HCT116 (cell line): ENCODE measurements at regions not wholly inside any gene's neighbourhood (a gene's known extent, or its start where the extent isn't known, plus 50 kb on each side); places are given as distances from the start of the nearest gene placed in this dataset.

Source experiments
- ATAC-seq: fragments of 200-7000 bp; cut with Tn5 transposase; 2 replicates; pipeline ENCODE4 v1.9.1; 2020; ENCODE audit warnings: mild to moderate bottlenecking, moderate library complexity
- BruUV-seq: library from RNA; stranded (reverse); fragments of 400-500 nt; replicated peaks from 2 replicates; lab custom pipeline; 2021; lab: Mats Ljungman, UMichigan
- CTCF ChIA-PET: fragments of 300-600 bp; sonication (Branson Sonifier 250); formaldehyde crosslinking; loops from one replicate; lab custom pipeline; 2021; ENCODE audit warnings: antibody characterized with exemption; lab: Charles Lee
- POLR2A ChIA-PET: fragments of 300-600, 350-600 bp; sonication (Branson Sonifier 250); formaldehyde crosslinking; loops from one replicate; lab custom pipeline; 2021; ENCODE audit warnings: antibody characterized with exemption; lab: Charles Lee
- RAD21 ChIA-PET, 2 experiments: fragments of 300-600 bp; sonication (Branson Sonifier 250); formaldehyde crosslinking; loops; one replicate each; lab custom pipeline; 2023; ENCODE audit warnings: low total read pairs in 2 of 2; ENCODE audit not compliant: uncharacterized antibody in 2 of 2, unreplicated experiment in 2 of 2, low non-redundant PET in 1 of 2; lab: Charles Lee
- DNase-seq: peaks from one replicate; pipeline ENCODE4 v3.0.0-alpha.2; 2010; ENCODE audit warnings: low read depth, low spot score
- H2AFZ ChIP-seq: fragments of 200-600 bp; shearing (Covaris generic), sonication (generic); 2 replicates; pipeline ENCODE4 v1.6.1; 2017; ENCODE audit warnings: low read depth, mixed run types, mixed read lengths, antibody characterized with exemption, low read length; ENCODE audit not compliant: poor library complexity, severe bottlenecking
- H3K27ac ChIP-seq: 2 replicates; pipeline ENCODE4 v1.5.1; 2012; ENCODE audit warnings: low read depth, low read length
- H3K27me3 ChIP-seq: fragments of 200-600 bp; sonication (generic); 2 replicates; pipeline ENCODE4 v1.6.1; 2016; ENCODE audit warnings: mixed run types, low read length, mixed read lengths; ENCODE audit not compliant: insufficient read depth
- H3K36me3 ChIP-seq, 2 experiments: fragments of 200-500 bp in 1 of 2; fragments of 200-600 bp in 1 of 2; sonication (Bioruptor generic) in 1 of 2; sonication (generic) in 1 of 2; 2 replicates each; pipeline versions ENCODE4 v1.5.1 to v1.6.1; 2014 to 2016; ENCODE audit warnings: low read length in 2 of 2, inconsistent platforms in 1 of 2, mixed read lengths in 1 of 2, mixed run types in 1 of 2; ENCODE audit not compliant: insufficient read depth in 2 of 2, control insufficient read depth in 1 of 2
- H3K4me1 ChIP-seq, 2 experiments: fragments of 200-600 bp in 1 of 2; sonication (generic) in 1 of 2; 2 replicates each; pipeline versions ENCODE4 v1.5.1 to v1.6.1; 2012 to 2017; ENCODE audit warnings: low read length in 2 of 2, inconsistent platforms in 1 of 2, mild to moderate bottlenecking in 1 of 2, mixed read lengths in 1 of 2, mixed run types in 1 of 2, moderate library complexity in 1 of 2; ENCODE audit not compliant: insufficient read depth in 2 of 2, control insufficient read depth in 1 of 2
- H3K4me2 ChIP-seq: fragments of 200-600 bp; sonication (generic); 2 replicates; pipeline ENCODE4 v1.6.1; 2017; ENCODE audit warnings: mixed run types, low read length, mixed read lengths
- H3K4me3 ChIP-seq, 2 experiments: fragments of 200-600 bp in 1 of 2; sonication (generic) in 1 of 2; replicated peaks in 1 of 2; 2 replicates each; pipeline ENCODE4 v1.5.1; 2011 to 2016; ENCODE audit warnings: low read length in 2 of 2, control low read depth in 1 of 2, low read depth in 1 of 2, mild to moderate bottlenecking in 1 of 2, mixed read lengths in 1 of 2, mixed run types in 1 of 2
- H3K79me2 ChIP-seq: fragments of 200-600 bp; sonication (generic); 2 replicates; pipeline ENCODE4 v1.6.1; 2017; ENCODE audit warnings: mild to moderate bottlenecking, mixed run types, low read length, moderate library complexity, mixed read lengths; ENCODE audit not compliant: insufficient read depth
- H3K9ac ChIP-seq: fragments of 200-600 bp; sonication (generic); 2 replicates; pipeline ENCODE4 v1.6.1; 2016; ENCODE audit warnings: low read length, mixed read lengths
- H3K9me2 ChIP-seq: fragments of 200-600 bp; sonication (generic), shearing (Covaris generic); 2 replicates; pipeline ENCODE4 v1.6.1; 2017; ENCODE audit warnings: mixed run types, mild to moderate bottlenecking, moderate library complexity; ENCODE audit not compliant: insufficient read depth
- H3K9me3 ChIP-seq, 2 experiments: fragments of 200-500 bp in 1 of 2; fragments of 200-600 bp in 1 of 2; sonication (Bioruptor generic) in 1 of 2; sonication (generic) in 1 of 2; 2 replicates each; pipeline ENCODE4 v1.6.1; 2014 to 2017; ENCODE audit warnings: low read length in 2 of 2, mixed read lengths in 2 of 2, inconsistent platforms in 1 of 2, low read depth in 1 of 2, mild to moderate bottlenecking in 1 of 2, mixed run types in 1 of 2, moderate library complexity in 1 of 2; ENCODE audit not compliant: control insufficient read depth in 1 of 2, insufficient read depth in 1 of 2
- H4K20me1 ChIP-seq: fragments of 200-600 bp; sonication (generic), shearing (Covaris generic); 2 replicates; pipeline ENCODE4 v1.6.1; 2017; ENCODE audit warnings: mixed run types, mild to moderate bottlenecking, moderate library complexity; ENCODE audit not compliant: insufficient read depth
- CBX3 ChIP-seq: IDR thresholded peaks from 2 replicates; pipeline ENCODE4 v1.6.1; 2012; ENCODE audit warnings: low read depth
- CEBPB ChIP-seq: IDR thresholded peaks from 2 replicates; pipeline ENCODE4 v1.6.1; 2012; ENCODE audit warnings: low read depth
- EGR1 ChIP-seq: IDR thresholded peaks from 2 replicates; pipeline ENCODE4 v1.6.1; 2012; ENCODE audit warnings: low read depth
- ELF1 ChIP-seq: IDR thresholded peaks from 2 replicates; pipeline ENCODE4 v1.6.1; 2012; ENCODE audit warnings: low read depth, borderline replicate concordance
- FOSL1 ChIP-seq: IDR thresholded peaks from 2 replicates; pipeline ENCODE4 v1.6.1; 2012; ENCODE audit warnings: low read depth
- JUND ChIP-seq: IDR thresholded peaks from 2 replicates; pipeline ENCODE4 v1.6.1; 2012
- POLR2A ChIP-seq: IDR thresholded peaks from 2 replicates; pipeline ENCODE4 v1.7.0; 2011; ENCODE audit warnings: borderline replicate concordance; ENCODE audit not compliant: insufficient read depth, insufficient read length; ENCODE audit errors: extremely low read depth
- POLR2AphosphoS5 ChIP-seq: IDR thresholded peaks from 2 replicates; pipeline ENCODE4 v1.6.1; 2011; ENCODE audit warnings: mild to moderate bottlenecking, low read depth, low read length, moderate library complexity
- RAD21 ChIP-seq: IDR thresholded peaks from 2 replicates; pipeline ENCODE4 v1.6.1; 2012; ENCODE audit warnings: low read depth, mild to moderate bottlenecking
- SIN3A ChIP-seq: IDR thresholded peaks from 2 replicates; pipeline ENCODE4 v1.6.1; 2012; ENCODE audit warnings: low read depth
- SP1 ChIP-seq: IDR thresholded peaks from 2 replicates; pipeline ENCODE4 v1.6.1; 2012; ENCODE audit warnings: low read depth
- SRF ChIP-seq: IDR thresholded peaks from 2 replicates; pipeline ENCODE4 v1.6.1; 2012; ENCODE audit warnings: low read depth
- TCF7L2 ChIP-seq: IDR thresholded peaks from 2 replicates; pipeline ENCODE4 v1.7.0; 2011; ENCODE audit warnings: borderline replicate concordance, inconsistent platforms; ENCODE audit not compliant: insufficient read depth, insufficient read length; ENCODE audit errors: extremely low read depth
- YY1 ChIP-seq: IDR thresholded peaks from 2 replicates; pipeline ENCODE4 v1.6.1; 2011; ENCODE audit warnings: low read length, low read depth, moderate library complexity, mild to moderate bottlenecking; ENCODE audit not compliant: insufficient replicate concordance; ENCODE audit errors: extremely low read depth
- ZFX ChIP-seq: fragments of 450-650 bp; IDR thresholded peaks from 2 replicates; pipeline ENCODE4 v1.6.1; 2017
- ZNF274 ChIP-seq: fragments of 200-500 bp; sonication (Bioruptor generic); IDR thresholded peaks from 2 replicates; pipeline ENCODE4 v1.6.1; 2014; ENCODE audit warnings: mild to moderate bottlenecking, low read depth, low read length, inconsistent platforms
- intact Hi-C: fragments of 100-400 bp; cut with micrococcal nuclease; formaldehyde crosslinking; loops from 2 replicates; pipeline ENCODE4 v1.10.0; 2022
- TF ChIP-seq, protein P1 (sequence below): IDR thresholded peaks from 2 replicates; pipeline ENCODE4 v1.6.1; 2011; ENCODE audit warnings: mild to moderate bottlenecking, low read length, moderate library complexity; ENCODE audit not compliant: insufficient replicate concordance; ENCODE audit errors: extremely low read depth
- TF ChIP-seq, protein P2 (sequence below): IDR thresholded peaks from 2 replicates; pipeline ENCODE4 v1.6.1; 2012; ENCODE audit warnings: low read depth
- TF ChIP-seq, protein P3 (sequence below): IDR thresholded peaks from 2 replicates; pipeline ENCODE4 v1.6.1; 2012
- TF ChIP-seq, protein P4 (sequence below): IDR thresholded peaks from 2 replicates; pipeline ENCODE4 v1.6.1; 2012

DNA sequence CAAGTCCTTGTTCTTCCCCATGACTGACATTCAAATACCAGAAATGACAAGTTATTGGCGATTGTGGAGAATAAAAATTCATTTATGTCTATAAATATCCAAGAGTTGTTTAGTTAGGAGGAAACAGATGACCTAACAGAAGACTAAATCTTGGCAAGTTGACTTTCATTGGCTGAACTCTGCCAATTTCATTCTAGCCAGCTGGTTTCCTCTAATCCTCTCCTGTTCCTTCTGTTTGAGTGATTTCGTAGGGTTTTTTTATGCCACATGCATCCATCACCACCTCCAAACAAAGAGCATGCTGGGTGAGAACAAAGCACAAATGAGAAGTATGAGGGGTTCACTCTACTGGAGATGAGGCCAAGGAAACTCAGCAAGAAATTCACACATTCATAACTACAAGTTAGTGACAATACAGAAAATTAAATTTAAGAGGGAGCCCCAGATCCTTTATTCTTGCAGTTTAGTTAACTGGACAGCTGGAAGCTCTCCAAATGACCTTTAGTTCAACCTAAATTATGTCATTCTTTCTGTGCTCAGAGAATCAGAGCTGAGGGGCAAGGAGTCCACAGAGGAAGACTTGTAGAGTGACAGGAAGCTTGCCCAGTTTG, 932.0 kb downstream of the TLE4 start:
- no TSS peak for BruUV-seq
- no peak for ATAC-seq

More for the DNA sequence above, 932.0 kb downstream of the TLE4 start:
- CTCF ChIA-PET, result no interaction called here
- no peaks in the 10 kb centered on the region for H3K4me1 ChIP-seq
- H3K79me2 ChIP-seq, result no peaks in the 10 kb centered on the region
- H3K9ac ChIP-seq, result no peak overlapping the region
- H3K9me3 ChIP-seq, result peaks cover 7 to 9% of the 10 kb centered on the region in 2 experiments; a peak in 2 of 4 replicates
- H4K20me1 ChIP-seq, result no peaks in the 10 kb centered on the region
- no peak overlapping the region for H3K27ac ChIP-seq
- TF ChIP-seq SIN3A, result no peak
- no peak for TF ChIP-seq CBX3
- TF ChIP-seq, protein P1, sequence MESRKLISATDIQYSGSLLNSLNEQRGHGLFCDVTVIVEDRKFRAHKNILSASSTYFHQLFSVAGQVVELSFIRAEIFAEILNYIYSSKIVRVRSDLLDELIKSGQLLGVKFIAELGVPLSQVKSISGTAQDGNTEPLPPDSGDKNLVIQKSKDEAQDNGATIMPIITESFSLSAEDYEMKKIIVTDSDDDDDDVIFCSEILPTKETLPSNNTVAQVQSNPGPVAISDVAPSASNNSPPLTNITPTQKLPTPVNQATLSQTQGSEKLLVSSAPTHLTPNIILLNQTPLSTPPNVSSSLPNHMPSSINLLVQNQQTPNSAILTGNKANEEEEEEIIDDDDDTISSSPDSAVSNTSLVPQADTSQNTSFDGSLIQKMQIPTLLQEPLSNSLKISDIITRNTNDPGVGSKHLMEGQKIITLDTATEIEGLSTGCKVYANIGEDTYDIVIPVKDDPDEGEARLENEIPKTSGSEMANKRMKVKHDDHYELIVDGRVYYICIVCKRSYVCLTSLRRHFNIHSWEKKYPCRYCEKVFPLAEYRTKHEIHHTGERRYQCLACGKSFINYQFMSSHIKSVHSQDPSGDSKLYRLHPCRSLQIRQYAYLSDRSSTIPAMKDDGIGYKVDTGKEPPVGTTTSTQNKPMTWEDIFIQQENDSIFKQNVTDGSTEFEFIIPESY, result no peak
- no peak for TF ChIP-seq ZFX
- TF ChIP-seq, protein P2, sequence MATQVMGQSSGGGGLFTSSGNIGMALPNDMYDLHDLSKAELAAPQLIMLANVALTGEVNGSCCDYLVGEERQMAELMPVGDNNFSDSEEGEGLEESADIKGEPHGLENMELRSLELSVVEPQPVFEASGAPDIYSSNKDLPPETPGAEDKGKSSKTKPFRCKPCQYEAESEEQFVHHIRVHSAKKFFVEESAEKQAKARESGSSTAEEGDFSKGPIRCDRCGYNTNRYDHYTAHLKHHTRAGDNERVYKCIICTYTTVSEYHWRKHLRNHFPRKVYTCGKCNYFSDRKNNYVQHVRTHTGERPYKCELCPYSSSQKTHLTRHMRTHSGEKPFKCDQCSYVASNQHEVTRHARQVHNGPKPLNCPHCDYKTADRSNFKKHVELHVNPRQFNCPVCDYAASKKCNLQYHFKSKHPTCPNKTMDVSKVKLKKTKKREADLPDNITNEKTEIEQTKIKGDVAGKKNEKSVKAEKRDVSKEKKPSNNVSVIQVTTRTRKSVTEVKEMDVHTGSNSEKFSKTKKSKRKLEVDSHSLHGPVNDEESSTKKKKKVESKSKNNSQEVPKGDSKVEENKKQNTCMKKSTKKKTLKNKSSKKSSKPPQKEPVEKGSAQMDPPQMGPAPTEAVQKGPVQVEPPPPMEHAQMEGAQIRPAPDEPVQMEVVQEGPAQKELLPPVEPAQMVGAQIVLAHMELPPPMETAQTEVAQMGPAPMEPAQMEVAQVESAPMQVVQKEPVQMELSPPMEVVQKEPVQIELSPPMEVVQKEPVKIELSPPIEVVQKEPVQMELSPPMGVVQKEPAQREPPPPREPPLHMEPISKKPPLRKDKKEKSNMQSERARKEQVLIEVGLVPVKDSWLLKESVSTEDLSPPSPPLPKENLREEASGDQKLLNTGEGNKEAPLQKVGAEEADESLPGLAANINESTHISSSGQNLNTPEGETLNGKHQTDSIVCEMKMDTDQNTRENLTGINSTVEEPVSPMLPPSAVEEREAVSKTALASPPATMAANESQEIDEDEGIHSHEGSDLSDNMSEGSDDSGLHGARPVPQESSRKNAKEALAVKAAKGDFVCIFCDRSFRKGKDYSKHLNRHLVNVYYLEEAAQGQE, result no peak
- TF ChIP-seq, protein P3, sequence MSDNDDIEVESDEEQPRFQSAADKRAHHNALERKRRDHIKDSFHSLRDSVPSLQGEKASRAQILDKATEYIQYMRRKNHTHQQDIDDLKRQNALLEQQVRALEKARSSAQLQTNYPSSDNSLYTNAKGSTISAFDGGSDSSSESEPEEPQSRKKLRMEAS, result no peak
- TF ChIP-seq EGR1, result no peak
- no peak for TF ChIP-seq FOSL1
- TF ChIP-seq CEBPB, result no peak
- no peak for TF ChIP-seq JUND
- no peak for TF ChIP-seq POLR2AphosphoS5
- TF ChIP-seq ELF1, result no peak
- no peak for TF ChIP-seq SP1
- no peak for TF ChIP-seq ZNF274
- no peak for TF ChIP-seq POLR2A
- no peak for TF ChIP-seq TCF7L2
- no peak for TF ChIP-seq RAD21
- no peak for TF ChIP-seq SRF
- TF ChIP-seq YY1, result no peak
- TF ChIP-seq, protein P4, sequence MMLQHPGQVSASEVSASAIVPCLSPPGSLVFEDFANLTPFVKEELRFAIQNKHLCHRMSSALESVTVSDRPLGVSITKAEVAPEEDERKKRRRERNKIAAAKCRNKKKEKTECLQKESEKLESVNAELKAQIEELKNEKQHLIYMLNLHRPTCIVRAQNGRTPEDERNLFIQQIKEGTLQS, result no peak
- no peak for DNase-seq
- H3K9me2 ChIP-seq, result no peaks in the 10 kb centered on the region
- POLR2A ChIA-PET, result no interaction called here
- intact Hi-C loops, result no loop called here
- H3K36me3 ChIP-seq, result no peaks in the 10 kb centered on the region
- no peak overlapping the region for H3K4me3 ChIP-seq
- RAD21 ChIA-PET, result no interaction called here
- no peak overlapping the region for H3K4me2 ChIP-seq
- H2AFZ ChIP-seq, result no peak overlapping the region
- no peaks in the 10 kb centered on the region for H3K27me3 ChIP-seq
